GM18519 (cell line): ENCODE measurements at regions not wholly inside any gene's neighbourhood (a gene's known extent, or its start where the extent isn't known, plus 50 kb on each side); places are given as distances from the start of the nearest gene placed in this dataset.
A peak's percentile ranks its signal among the peaks of the same experiment; 100 is the strongest.
"Not testable (repeated sequence)": the region's sequence is repeated elsewhere in the genome, so short reads cannot be mapped to it uniquely, and the experiment has no call there.

Source experiments
- ATAC-seq: cut with Tn5 transposase; IDR thresholded peaks from one replicate; pipeline ENCODE4 v1.9.1; 2021; ENCODE audit warnings: mild to moderate bottlenecking, moderate library complexity; ENCODE audit not compliant: unreplicated experiment, low FRiP score

GRCh38 chr2:14952400-14952963 is 320.0 kb downstream of the LRATD1 start:
- ATAC-seq: no peak

GRCh38 chr2:14960686-14961324 is 328.3 kb downstream of the LRATD1 start:
- ATAC-seq: no peak

- ATAC-seq: no peak
Measured at GRCh38 chr2:14967729-14968128, 335.2 kb downstream of the LRATD1 start.

- ATAC-seq: no peak
Measured at GRCh38 chr2:14975381-14975780, 342.9 kb downstream of the LRATD1 start.

- no peak for ATAC-seq
Measured at GRCh38 chr2:14977021-14977420, 344.5 kb downstream of the LRATD1 start.

GRCh38 chr2:14978845-14979244 is 346.3 kb downstream of the LRATD1 start:
- ATAC-seq: no peak

- no peak for ATAC-seq
Measured at GRCh38 chr2:14982790-14983189, 350.3 kb downstream of the LRATD1 start.

GRCh38 chr2:14988600-14988999 is 356.1 kb downstream of the LRATD1 start:
- no peak for ATAC-seq

GRCh38 chr2:14991723-14992122 is 359.2 kb downstream of the LRATD1 start:
- no peak for ATAC-seq

GRCh38 chr2:14994721-14995120 is 362.2 kb downstream of the LRATD1 start:
- no peak for ATAC-seq

GRCh38 chr2:14996351-14997014 is 364.0 kb downstream of the LRATD1 start:
- no peak for ATAC-seq

- no peak for ATAC-seq
Measured at GRCh38 chr2:14998546-14998945, 366.0 kb downstream of the LRATD1 start.

GRCh38 chr2:14999114-14999661 is 366.7 kb downstream of the LRATD1 start:
- ATAC-seq: no peak

- ATAC-seq: not testable (repeated sequence)
Measured at GRCh38 chr2:15002519-15002918, 370.0 kb downstream of the LRATD1 start.

GRCh38 chr2:15006667-15007066 is 374.1 kb downstream of the LRATD1 start:
- peak; percentile 80 for ATAC-seq

- ATAC-seq: no peak
Measured at GRCh38 chr2:15009681-15010080, 377.2 kb downstream of the LRATD1 start.

- ATAC-seq: peak; percentile 77
Measured at GRCh38 chr2:15010346-15010745, 377.8 kb downstream of the LRATD1 start.

GRCh38 chr2:15018814-15019213 is 386.3 kb downstream of the LRATD1 start:
- ATAC-seq: no peak

- ATAC-seq: no peak
Measured at GRCh38 chr2:15023221-15023620, 390.7 kb downstream of the LRATD1 start.

GRCh38 chr2:15028406-15028805 is 395.9 kb downstream of the LRATD1 start:
- no peak for ATAC-seq

- peak; percentile 99 for ATAC-seq
Measured at GRCh38 chr2:15031745-15032240, 399.3 kb downstream of the LRATD1 start.
